ENCODE measurements at regions not wholly inside any gene's neighbourhood (a gene's known extent, or its start where the extent isn't known, plus 50 kb on each side); places are given as distances from the start of the nearest gene placed in this dataset.
"Not testable (repeated sequence)": the region's sequence is repeated elsewhere in the genome, so short reads cannot be mapped to it uniquely, and the experiment has no call there.

- no TSS peak for BruUV-seq (replicated peaks)
- TF ChIP-seq CTCF (IDR thresholded peaks at IDR 0.05; ENCODE audit: unreplicated experiment) = no peak
- intact Hi-C loops (cut with micrococcal nuclease; ENCODE audit: unreplicated experiment) = no loop called here
- H3K36me3 Mint-ChIP-seq (ENCODE audit: insufficient read depth, unreplicated experiment) = no peaks in the 10 kb centered on the region
- no peaks in the 10 kb centered on the region for H3K27me3 Mint-ChIP-seq (ENCODE audit: unreplicated experiment)
- H3K27ac Mint-ChIP-seq (ENCODE audit: unreplicated experiment) = no peak overlapping the region
- H3K4me3 Mint-ChIP-seq (ENCODE audit: low read depth, unreplicated experiment) = no peak overlapping the region
- CTCF ChIA-PET = no interaction called here
- peak; percentile 71 for DNase-seq
- H3K9me3 Mint-ChIP-seq (ENCODE audit: low read depth, unreplicated experiment) = peaks cover 6% of the 10 kb centered on the region
- H3K4me1 Mint-ChIP-seq (ENCODE audit: low read depth, unreplicated experiment) = peaks cover 33% of the 10 kb centered on the region
These were observed 133.6 kb upstream of the VAMP7 start for GRCh38 chrX:155747520-155747919.

GRCh38 chrX:155745792-155746191 lies 133.0 kb upstream of the TMLHE start:
- no TSS peak for BruUV-seq (replicated peaks)
- DNase-seq = peak; percentile 58

GRCh38 chrX:155744534-155744933 lies 131.8 kb upstream of the TMLHE start:
- no TSS peak for BruUV-seq (replicated peaks)
- CTCF ChIA-PET = no interaction called here
- H3K27me3 Mint-ChIP-seq (ENCODE audit: unreplicated experiment) = no peaks in the 10 kb centered on the region
- no peak for DNase-seq
- H3K9me3 Mint-ChIP-seq (ENCODE audit: low read depth, unreplicated experiment) = peaks cover 15% of the 10 kb centered on the region
- TF ChIP-seq CTCF (IDR thresholded peaks at IDR 0.05; ENCODE audit: unreplicated experiment) = no peak
- H3K4me1 Mint-ChIP-seq (ENCODE audit: low read depth, unreplicated experiment) = peaks cover 33% of the 10 kb centered on the region
- H3K36me3 Mint-ChIP-seq (ENCODE audit: insufficient read depth, unreplicated experiment) = no peaks in the 10 kb centered on the region
- H3K4me3 Mint-ChIP-seq (ENCODE audit: low read depth, unreplicated experiment) = peak overlapping the region; percentile 43
- no peak overlapping the region for H3K27ac Mint-ChIP-seq (ENCODE audit: unreplicated experiment)
- intact Hi-C loops (cut with micrococcal nuclease; ENCODE audit: unreplicated experiment) = no loop called here

More at GRCh38 chrX:155745792-155746191, 133.0 kb upstream of the TMLHE start:
- Mint-ChIP-seq H3K27ac (ENCODE audit: unreplicated experiment) (no peak overlapping the region), H3K9me3 (ENCODE audit: low read depth, unreplicated experiment) (peaks cover 13% of the 10 kb centered on the region), H3K4me1 (ENCODE audit: low read depth, unreplicated experiment) (peaks cover 33% of the 10 kb centered on the region), H3K4me3 (ENCODE audit: low read depth, unreplicated experiment) (no peak overlapping the region), H3K36me3 (ENCODE audit: insufficient read depth, unreplicated experiment) (no peaks in the 10 kb centered on the region), H3K27me3 (ENCODE audit: unreplicated experiment) (no peaks in the 10 kb centered on the region)
- CTCF ChIA-PET = no interaction called here
- intact Hi-C loops (cut with micrococcal nuclease; ENCODE audit: unreplicated experiment) = no loop called here
- no peak for TF ChIP-seq CTCF (IDR thresholded peaks at IDR 0.05; ENCODE audit: unreplicated experiment)

- H3K27me3 Mint-ChIP-seq (ENCODE audit: unreplicated experiment); DNase-seq; H3K9me3 Mint-ChIP-seq (ENCODE audit: low read depth, unreplicated experiment); H3K27ac Mint-ChIP-seq (ENCODE audit: unreplicated experiment); H3K4me1 Mint-ChIP-seq (ENCODE audit: low read depth, unreplicated experiment); intact Hi-C loops (cut with micrococcal nuclease; ENCODE audit: unreplicated experiment); CTCF ChIA-PET; H3K36me3 Mint-ChIP-seq (ENCODE audit: insufficient read depth, unreplicated experiment); H3K4me3 Mint-ChIP-seq (ENCODE audit: low read depth, unreplicated experiment); BruUV-seq (replicated peaks): not testable (repeated sequence)
These were observed 115.6 kb upstream of the TMLHE start for GRCh38 chrX:155728335-155728734.

- H3K27me3 Mint-ChIP-seq (ENCODE audit: unreplicated experiment) = no peaks in the 10 kb centered on the region
- TF ChIP-seq CTCF (IDR thresholded peaks at IDR 0.05; ENCODE audit: unreplicated experiment) = no peak
- no TSS peak for BruUV-seq (replicated peaks)
- no peaks in the 10 kb centered on the region for H3K9me3 Mint-ChIP-seq (ENCODE audit: low read depth, unreplicated experiment)
- DNase-seq = no peak
- H3K4me1 Mint-ChIP-seq (ENCODE audit: low read depth, unreplicated experiment) = no peaks in the 10 kb centered on the region
- no peak overlapping the region for H3K4me3 Mint-ChIP-seq (ENCODE audit: low read depth, unreplicated experiment)
- intact Hi-C loops (cut with micrococcal nuclease; ENCODE audit: unreplicated experiment) = no loop called here
- no peak overlapping the region for H3K27ac Mint-ChIP-seq (ENCODE audit: unreplicated experiment)
- H3K36me3 Mint-ChIP-seq (ENCODE audit: insufficient read depth, unreplicated experiment) = no peaks in the 10 kb centered on the region
- CTCF ChIA-PET = no interaction called here
These were observed 106.3 kb upstream of the TMLHE start for GRCh38 chrX:155718972-155719586.
